H9 (cell line): ENCODE measurements at regions not wholly inside any gene's neighbourhood (a gene's known extent, or its start where the extent isn't known, plus 50 kb on each side); places are given as distances from the start of the nearest gene placed in this dataset.

Experiments
- DNase-seq: peaks from one replicate; pipeline ENCODE4 v3.0.0-alpha.2; 2017
- H2AFZ ChIP-seq: one replicate; pipeline ENCODE4 v1.6.1; 2013; ENCODE audit warnings: mild to moderate bottlenecking, low read length, control low read depth, moderate library complexity
- H2AK5ac ChIP-seq: 2 replicates; pipeline ENCODE4 v1.6.1; 2013; ENCODE audit warnings: low read length, control low read depth, mixed read lengths; ENCODE audit not compliant: insufficient read length
- H2BK120ac ChIP-seq: one replicate; pipeline ENCODE4 v1.6.1; 2013; ENCODE audit warnings: low read depth, mild to moderate bottlenecking, low read length, control low read depth, inconsistent platforms; ENCODE audit not compliant: poor library complexity, severe bottlenecking
- H2BK12ac ChIP-seq: 2 replicates; pipeline ENCODE4 v1.6.1; 2013; ENCODE audit warnings: low read length, control low read depth, mixed read lengths, low read depth; ENCODE audit not compliant: insufficient read length
- H2BK15ac ChIP-seq: 2 replicates; pipeline ENCODE4 v1.6.1; 2013; ENCODE audit warnings: low read depth, low read length, control low read depth
- H2BK20ac ChIP-seq: one replicate; pipeline ENCODE4 v1.6.1; 2013; ENCODE audit warnings: low read depth, mild to moderate bottlenecking, low read length, control low read depth, inconsistent platforms; ENCODE audit not compliant: poor library complexity, severe bottlenecking
- H2BK5ac ChIP-seq: 2 replicates; pipeline ENCODE4 v1.6.1; 2013; ENCODE audit warnings: low read length, control low read depth, mixed read lengths; ENCODE audit not compliant: insufficient read length
- H3K14ac ChIP-seq: 2 replicates; pipeline ENCODE4 v1.6.1; 2013; ENCODE audit warnings: low read length, control low read depth; ENCODE audit not compliant: insufficient read depth
- H3K18ac ChIP-seq: 2 replicates; pipeline ENCODE4 v1.6.1; 2013; ENCODE audit warnings: low read depth, mild to moderate bottlenecking, mixed read lengths, low read length, control low read depth; ENCODE audit not compliant: insufficient read length
- H3K23ac ChIP-seq: 2 replicates; pipeline ENCODE4 v1.6.1; 2013; ENCODE audit warnings: low read length, control low read depth, mixed read lengths, low read depth; ENCODE audit not compliant: insufficient read length
- H3K23me2 ChIP-seq: 2 replicates; pipeline ENCODE4 v1.6.1; 2013; ENCODE audit warnings: low read depth, mild to moderate bottlenecking, mixed read lengths, low read length, control low read depth; ENCODE audit not compliant: insufficient read length, poor library complexity, severe bottlenecking
- H3K27ac ChIP-seq: 2 replicates; pipeline ENCODE4 v1.5.1; 2013; ENCODE audit warnings: low read length, control low read depth, mixed read lengths, low read depth; ENCODE audit not compliant: insufficient read length
- H3K27me3 ChIP-seq: 2 replicates; pipeline ENCODE4 v1.6.1; 2013; ENCODE audit warnings: low read length, control low read depth, inconsistent platforms; ENCODE audit not compliant: insufficient read depth
- H3K4ac ChIP-seq: 2 replicates; pipeline ENCODE4 v1.6.1; 2013; ENCODE audit warnings: low read depth, mild to moderate bottlenecking, control low read depth, inconsistent platforms, low read length, moderate library complexity
- H3K4me1 ChIP-seq: 2 replicates; pipeline ENCODE4 v1.6.1; 2013; ENCODE audit warnings: low read length, control low read depth, inconsistent platforms; ENCODE audit not compliant: insufficient read depth
- H3K4me2 ChIP-seq: 2 replicates; pipeline ENCODE4 v1.6.1; 2013; ENCODE audit warnings: low read length, control low read depth, mixed read lengths; ENCODE audit not compliant: insufficient read length, insufficient read depth
- H3K56ac ChIP-seq: 2 replicates; pipeline ENCODE4 v1.6.1; 2013; ENCODE audit warnings: low read depth, mild to moderate bottlenecking, mixed read lengths, low read length, control low read depth; ENCODE audit not compliant: insufficient read length
- H3K79me1 ChIP-seq: 2 replicates; pipeline ENCODE4 v1.6.1; 2013; ENCODE audit warnings: low read depth, mild to moderate bottlenecking, moderate library complexity, low read length, control low read depth, inconsistent platforms; ENCODE audit not compliant: insufficient read depth, poor library complexity, severe bottlenecking
- H3K79me2 ChIP-seq: 2 replicates; pipeline ENCODE4 v1.6.1; 2013; ENCODE audit warnings: low read length, control low read depth, inconsistent platforms; ENCODE audit not compliant: insufficient read depth
- H3K9ac ChIP-seq: 2 replicates; pipeline ENCODE4 v1.6.1; 2013; ENCODE audit warnings: low read length, control low read depth, mixed read lengths; ENCODE audit not compliant: insufficient read length; ENCODE audit errors: extremely low read depth
- H3K9me3 ChIP-seq: one replicate; pipeline ENCODE4 v1.6.1; 2013; ENCODE audit warnings: low read depth, low read length, inconsistent platforms; ENCODE audit not compliant: control insufficient read depth
- H3T11ph ChIP-seq: one replicate; pipeline ENCODE4 v1.6.1; 2013; ENCODE audit warnings: mild to moderate bottlenecking, low read length, control low read depth, inconsistent platforms
- H4K20me1 ChIP-seq: one replicate; pipeline ENCODE4 v1.6.1; 2013; ENCODE audit not compliant: control insufficient read depth, insufficient read length, insufficient read depth
- H4K5ac ChIP-seq: 2 replicates; pipeline ENCODE4 v1.6.1; 2013; ENCODE audit warnings: low read depth, mild to moderate bottlenecking, mixed read lengths, low read length, control low read depth; ENCODE audit not compliant: insufficient read length
- H4K8ac ChIP-seq: replicated peaks from 2 replicates; pipeline ENCODE4 v1.6.1; 2013; ENCODE audit warnings: low read length, control low read depth, mixed read lengths, low read depth; ENCODE audit not compliant: insufficient read length
- H4K91ac ChIP-seq: 2 replicates; pipeline ENCODE4 v1.6.1; 2013; ENCODE audit warnings: low read depth, mild to moderate bottlenecking, moderate library complexity, mixed read lengths, low read length, control low read depth; ENCODE audit not compliant: insufficient read length
- H3K27ac Mint-ChIP-seq, 3 experiments: 2 replicates in 2 of 3; 3 replicates in 1 of 3; pipeline ENCODE4 v1.8.0; 2020 to 2021; ENCODE audit warnings: mixed read lengths in 3 of 3, mild to moderate bottlenecking in 1 of 3, moderate library complexity in 1 of 3
- H3K27me3 Mint-ChIP-seq: 2 replicates; pipeline ENCODE4 v1.8.0; 2021; ENCODE audit warnings: low read depth, mild to moderate bottlenecking, moderate library complexity, mixed read lengths
- H3K36me3 Mint-ChIP-seq, 3 experiments: 2 replicates in 2 of 3; 3 replicates in 1 of 3; pipeline ENCODE4 v1.8.0; 2020 to 2021; ENCODE audit warnings: low read depth in 3 of 3, mixed read lengths in 3 of 3; ENCODE audit not compliant: insufficient read depth in 1 of 3
- H3K4me1 Mint-ChIP-seq, 2 experiments: 2 replicates each; pipeline ENCODE4 v1.8.0; 2020; ENCODE audit warnings: mixed read lengths in 2 of 2
- H3K4me3 Mint-ChIP-seq, 2 experiments: 2 replicates in 1 of 2; 3 replicates in 1 of 2; pipeline ENCODE4 v1.8.0; 2020 to 2021; ENCODE audit warnings: mild to moderate bottlenecking in 2 of 2, mixed read lengths in 2 of 2, moderate library complexity in 1 of 2
- H3K9me3 Mint-ChIP-seq, 2 experiments: 2 replicates in 1 of 2; 3 replicates in 1 of 2; pipeline ENCODE4 v1.8.0; 2020; ENCODE audit warnings: mild to moderate bottlenecking in 2 of 2, mixed read lengths in 2 of 2, moderate library complexity in 1 of 2
- WGBS: extraction: QIAGEN DNeasy Blood & Tissue Kit; methylation state at CpG from one replicate; pipeline ENCODE4 v1.1.7; 2013; ENCODE audit warnings: missing lambda C conversion rate, low lambda C conversion rate, mixed read lengths; ENCODE audit not compliant: insufficient read length; ENCODE audit errors: extremely low coverage; 5-methylcytosine and 5-hydroxymethylcytosine counted together
- TF ChIP-seq, protein P1 (sequence below): fragments of 200-600 bp; sonication (generic); conservative IDR thresholded peaks from 3 replicates; pipeline ENCODE4 v1.8.0; 2021; ENCODE audit warnings: antibody characterized with exemption, mild to moderate bottlenecking

DNA sequence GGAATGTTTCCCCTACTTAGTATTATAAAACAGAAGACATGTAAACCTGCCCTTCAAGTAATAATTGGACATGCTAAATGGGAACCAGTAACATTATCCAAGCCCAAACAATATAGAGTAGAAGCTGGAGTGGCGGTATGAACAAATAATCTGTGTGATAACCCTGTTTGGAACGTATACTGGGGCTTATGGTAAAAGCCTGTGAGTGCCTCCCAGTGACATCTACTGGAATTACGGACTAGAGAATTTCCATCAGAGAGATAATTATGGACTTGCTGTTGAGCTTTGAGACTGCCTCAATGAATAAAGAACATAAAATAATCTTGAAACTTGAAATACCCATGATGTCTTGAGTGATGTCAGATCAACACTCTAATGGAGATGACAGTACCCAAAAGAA, 406.3 kb upstream of the GRIA3 start:
- H2BK120ac ChIP-seq, result no peak overlapping the region
- no peak overlapping the region for H3K56ac ChIP-seq
- H3K27ac ChIP-seq, result no peak overlapping the region
- no peak overlapping the region for H3T11ph ChIP-seq
- H3K36me3 Mint-ChIP-seq, result peaks cover 3 to 7% (median 4%) of the 10 kb centered on the region in 3 experiments; a peak in 5 of 7 replicates
- no peak overlapping the region for H2AK5ac ChIP-seq
- H3K14ac ChIP-seq, result no peak overlapping the region
- H3K79me2 ChIP-seq, result no peaks in the 10 kb centered on the region
- peaks cover 5 to 7% of the 10 kb centered on the region in 2 experiments; a peak in 2 of 4 replicates for H3K4me1 Mint-ChIP-seq
- H2BK12ac ChIP-seq, result no peak overlapping the region
- H3K27ac Mint-ChIP-seq, result no peak overlapping the region
- no peak overlapping the region for H2BK5ac ChIP-seq
- H3K4me2 ChIP-seq, result no peak overlapping the region
- no peak overlapping the region for H3K23ac ChIP-seq
- H2AFZ ChIP-seq, result no peak overlapping the region
- no peak overlapping the region for H3K4ac ChIP-seq
- H3K4me1 ChIP-seq, result no peaks in the 10 kb centered on the region
- no peak overlapping the region for H2BK20ac ChIP-seq
- no peak overlapping the region for H3K18ac ChIP-seq
- no peak overlapping the region for H3K4me3 Mint-ChIP-seq
- no peaks in the 10 kb centered on the region for H3K79me1 ChIP-seq
- no peak overlapping the region for H2BK15ac ChIP-seq
- no peaks in the 10 kb centered on the region for H4K20me1 ChIP-seq
- H4K5ac ChIP-seq, result no peak overlapping the region
- peaks cover 16 to 71% of the 10 kb centered on the region in 2 experiments for H3K9me3 Mint-ChIP-seq
- H3K23me2 ChIP-seq, result no peaks in the 10 kb centered on the region
- TF ChIP-seq, protein P1, sequence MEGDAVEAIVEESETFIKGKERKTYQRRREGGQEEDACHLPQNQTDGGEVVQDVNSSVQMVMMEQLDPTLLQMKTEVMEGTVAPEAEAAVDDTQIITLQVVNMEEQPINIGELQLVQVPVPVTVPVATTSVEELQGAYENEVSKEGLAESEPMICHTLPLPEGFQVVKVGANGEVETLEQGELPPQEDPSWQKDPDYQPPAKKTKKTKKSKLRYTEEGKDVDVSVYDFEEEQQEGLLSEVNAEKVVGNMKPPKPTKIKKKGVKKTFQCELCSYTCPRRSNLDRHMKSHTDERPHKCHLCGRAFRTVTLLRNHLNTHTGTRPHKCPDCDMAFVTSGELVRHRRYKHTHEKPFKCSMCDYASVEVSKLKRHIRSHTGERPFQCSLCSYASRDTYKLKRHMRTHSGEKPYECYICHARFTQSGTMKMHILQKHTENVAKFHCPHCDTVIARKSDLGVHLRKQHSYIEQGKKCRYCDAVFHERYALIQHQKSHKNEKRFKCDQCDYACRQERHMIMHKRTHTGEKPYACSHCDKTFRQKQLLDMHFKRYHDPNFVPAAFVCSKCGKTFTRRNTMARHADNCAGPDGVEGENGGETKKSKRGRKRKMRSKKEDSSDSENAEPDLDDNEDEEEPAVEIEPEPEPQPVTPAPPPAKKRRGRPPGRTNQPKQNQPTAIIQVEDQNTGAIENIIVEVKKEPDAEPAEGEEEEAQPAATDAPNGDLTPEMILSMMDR, result peak; percentile 54
- no peak overlapping the region for H3K9ac ChIP-seq
- no peak for DNase-seq
- H3K27me3 ChIP-seq, result no peaks in the 10 kb centered on the region
- H4K8ac ChIP-seq, result no peak overlapping the region
- H3K27me3 Mint-ChIP-seq, result no peaks in the 10 kb centered on the region
- no peak overlapping the region for H4K91ac ChIP-seq
- WGBS, result no CpG with 5 or more reads among the region's 3 CpGs
- H3K9me3 ChIP-seq, result peaks cover 24% of the 10 kb centered on the region
